Liver (tissue), 3 donors: ENCODE measurements at regions not wholly inside any gene's neighbourhood (a gene's known extent, or its start where the extent isn't known, plus 50 kb on each side); places are given as distances from the start of the nearest gene placed in this dataset.

ENCODE experiments used
- FOXA1 ChIP-seq: IDR thresholded peaks from 2 replicates; pipeline ENCODE4 v1.6.1; 2016; ENCODE audit warnings: antibody characterized with exemption
- GABPA ChIP-seq, 2 donors: IDR thresholded peaks in 1 of 2; conservative IDR thresholded peaks in 1 of 2; 2 replicates each; pipeline ENCODE4 v1.6.1; 2016; ENCODE audit warnings: antibody characterized with exemption in 2 of 2, mild to moderate bottlenecking in 1 of 2, moderate library complexity in 1 of 2
- JUND ChIP-seq, 2 donors: IDR thresholded peaks; 2 replicates each; pipeline ENCODE4 v1.6.1; 2016; ENCODE audit warnings: antibody characterized with exemption in 2 of 2
- RAD21 ChIP-seq, 2 donors: IDR thresholded peaks; 2 replicates each; pipeline ENCODE4 v1.6.1; 2016; ENCODE audit warnings: antibody characterized with exemption in 2 of 2, mild to moderate bottlenecking in 2 of 2
- TAF1 ChIP-seq: conservative IDR thresholded peaks from 2 replicates; pipeline ENCODE4 v1.6.1; 2016; ENCODE audit warnings: antibody characterized with exemption, mild to moderate bottlenecking
- TF ChIP-seq, protein P1 (sequence below): fragments of 150-350 bp; IDR thresholded peaks from 2 replicates; pipeline ENCODE4 v1.5.1; 2017; ENCODE audit warnings: improper control_type of control experiment, low read depth, low read length; ENCODE audit not compliant: missing input control
- TF ChIP-seq, protein P2 (sequence below): IDR thresholded peaks from 2 replicates; pipeline ENCODE4 v1.6.1; 2016; ENCODE audit warnings: antibody characterized with exemption
- TF ChIP-seq, protein P3 (sequence below): IDR thresholded peaks from 2 replicates; pipeline ENCODE4 v1.6.1; 2016; ENCODE audit warnings: antibody characterized with exemption, mild to moderate bottlenecking
- donor health status: healthy.
- donor health status: healthy.

DNA sequence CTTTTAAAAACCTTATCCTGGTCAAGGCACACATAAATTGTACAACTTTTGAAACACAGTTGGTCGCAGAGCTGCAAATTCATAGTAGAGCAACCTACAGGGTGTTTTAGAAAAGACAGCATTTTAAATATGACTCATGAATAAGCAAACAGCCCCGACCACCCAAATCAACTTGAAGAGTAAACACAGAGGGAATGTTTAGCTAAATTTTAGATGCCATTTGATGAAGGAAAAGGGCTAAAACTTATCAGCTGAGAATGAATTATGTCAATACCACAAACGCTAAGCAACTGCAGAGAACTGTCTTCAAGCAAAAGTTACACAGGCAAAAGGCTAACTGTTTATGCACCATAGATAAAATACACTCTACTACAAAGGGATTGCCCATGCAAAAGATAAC lies 427.5 kb upstream of the PSMD7 start:
- TF ChIP-seq, protein P1, sequence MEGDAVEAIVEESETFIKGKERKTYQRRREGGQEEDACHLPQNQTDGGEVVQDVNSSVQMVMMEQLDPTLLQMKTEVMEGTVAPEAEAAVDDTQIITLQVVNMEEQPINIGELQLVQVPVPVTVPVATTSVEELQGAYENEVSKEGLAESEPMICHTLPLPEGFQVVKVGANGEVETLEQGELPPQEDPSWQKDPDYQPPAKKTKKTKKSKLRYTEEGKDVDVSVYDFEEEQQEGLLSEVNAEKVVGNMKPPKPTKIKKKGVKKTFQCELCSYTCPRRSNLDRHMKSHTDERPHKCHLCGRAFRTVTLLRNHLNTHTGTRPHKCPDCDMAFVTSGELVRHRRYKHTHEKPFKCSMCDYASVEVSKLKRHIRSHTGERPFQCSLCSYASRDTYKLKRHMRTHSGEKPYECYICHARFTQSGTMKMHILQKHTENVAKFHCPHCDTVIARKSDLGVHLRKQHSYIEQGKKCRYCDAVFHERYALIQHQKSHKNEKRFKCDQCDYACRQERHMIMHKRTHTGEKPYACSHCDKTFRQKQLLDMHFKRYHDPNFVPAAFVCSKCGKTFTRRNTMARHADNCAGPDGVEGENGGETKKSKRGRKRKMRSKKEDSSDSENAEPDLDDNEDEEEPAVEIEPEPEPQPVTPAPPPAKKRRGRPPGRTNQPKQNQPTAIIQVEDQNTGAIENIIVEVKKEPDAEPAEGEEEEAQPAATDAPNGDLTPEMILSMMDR, result no peak
- TF ChIP-seq, protein P2, sequence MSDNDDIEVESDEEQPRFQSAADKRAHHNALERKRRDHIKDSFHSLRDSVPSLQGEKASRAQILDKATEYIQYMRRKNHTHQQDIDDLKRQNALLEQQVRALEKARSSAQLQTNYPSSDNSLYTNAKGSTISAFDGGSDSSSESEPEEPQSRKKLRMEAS, result no peak
- TF ChIP-seq GABPA (IDR thresholded peaks at IDR 0.05 in 1 of 2, conservative IDR thresholded peaks at IDR 0.05 in 1 of 2) (no peak), TAF1 (no peak), RAD21 (IDR thresholded peaks at IDR 0.05) (no peak), JUND (IDR thresholded peaks at IDR 0.05) (no peak), FOXA1 (no peak)
- TF ChIP-seq, protein P3, sequence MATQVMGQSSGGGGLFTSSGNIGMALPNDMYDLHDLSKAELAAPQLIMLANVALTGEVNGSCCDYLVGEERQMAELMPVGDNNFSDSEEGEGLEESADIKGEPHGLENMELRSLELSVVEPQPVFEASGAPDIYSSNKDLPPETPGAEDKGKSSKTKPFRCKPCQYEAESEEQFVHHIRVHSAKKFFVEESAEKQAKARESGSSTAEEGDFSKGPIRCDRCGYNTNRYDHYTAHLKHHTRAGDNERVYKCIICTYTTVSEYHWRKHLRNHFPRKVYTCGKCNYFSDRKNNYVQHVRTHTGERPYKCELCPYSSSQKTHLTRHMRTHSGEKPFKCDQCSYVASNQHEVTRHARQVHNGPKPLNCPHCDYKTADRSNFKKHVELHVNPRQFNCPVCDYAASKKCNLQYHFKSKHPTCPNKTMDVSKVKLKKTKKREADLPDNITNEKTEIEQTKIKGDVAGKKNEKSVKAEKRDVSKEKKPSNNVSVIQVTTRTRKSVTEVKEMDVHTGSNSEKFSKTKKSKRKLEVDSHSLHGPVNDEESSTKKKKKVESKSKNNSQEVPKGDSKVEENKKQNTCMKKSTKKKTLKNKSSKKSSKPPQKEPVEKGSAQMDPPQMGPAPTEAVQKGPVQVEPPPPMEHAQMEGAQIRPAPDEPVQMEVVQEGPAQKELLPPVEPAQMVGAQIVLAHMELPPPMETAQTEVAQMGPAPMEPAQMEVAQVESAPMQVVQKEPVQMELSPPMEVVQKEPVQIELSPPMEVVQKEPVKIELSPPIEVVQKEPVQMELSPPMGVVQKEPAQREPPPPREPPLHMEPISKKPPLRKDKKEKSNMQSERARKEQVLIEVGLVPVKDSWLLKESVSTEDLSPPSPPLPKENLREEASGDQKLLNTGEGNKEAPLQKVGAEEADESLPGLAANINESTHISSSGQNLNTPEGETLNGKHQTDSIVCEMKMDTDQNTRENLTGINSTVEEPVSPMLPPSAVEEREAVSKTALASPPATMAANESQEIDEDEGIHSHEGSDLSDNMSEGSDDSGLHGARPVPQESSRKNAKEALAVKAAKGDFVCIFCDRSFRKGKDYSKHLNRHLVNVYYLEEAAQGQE, result no peak
